K562 (cell line): ENCODE measurements at regions not wholly inside any gene's neighbourhood (a gene's known extent, or its start where the extent isn't known, plus 50 kb on each side); places are given as distances from the start of the nearest gene placed in this dataset.

Experiments
- ATAC-seq: fragments of 200-7000 bp; cut with Tn5 transposase; 3 replicates; pipeline ENCODE4 v1.9.1; 2020; ENCODE audit warnings: moderate library complexity
- BruUV-seq: library from RNA; stranded (reverse); fragments of 400-500 nt; replicated peaks from 2 replicates; lab custom pipeline; 2021; lab: Mats Ljungman, UMichigan
- CTCF ChIA-PET: fragments of 300-600 bp; formaldehyde crosslinking; extraction: SDS; loops from one replicate; lab custom pipeline; 2021; ENCODE audit warnings: low intra/inter-chr PET ratio; lab: Yijun Ruan, JAX
- POLR2A ChIA-PET: fragments of 300-600, 350-650 bp; sonication (Branson Sonifier 250); formaldehyde crosslinking; extraction: SDS; loops from one replicate; lab custom pipeline; 2021; ENCODE audit warnings: antibody characterized with exemption, inconsistent platforms; lab: Yijun Ruan, JAX
- DNase-seq, 4 experiments: peaks; one replicate each; pipeline versions ENCODE4 v3.0.0 to v3.0.0-alpha.2; 2011 to 2018; ENCODE audit warnings: low spot score in 3 of 4, mixed read lengths in 3 of 4; ENCODE audit errors: extremely low read depth in 1 of 4
- FAIRE-seq: peaks from 2 replicates; lab custom pipeline; 2011; peaks lifted over from hg19 to GRCh38; lab: Jason Lieb, UNC
- H2AFZ ChIP-seq: 2 replicates; pipeline ENCODE4 v1.6.0; 2011; ENCODE audit warnings: low read depth, low read length, control low read depth, inconsistent platforms
- H3K27ac ChIP-seq: fragments of 200-600 bp; 3 replicates; pipeline ENCODE4 v1.8.0; 2011; ENCODE audit warnings: low read depth, mild to moderate bottlenecking, control low read depth, inconsistent platforms, low read length, moderate library complexity, mixed read lengths; ENCODE audit errors: extremely low read depth
- H3K27me3 ChIP-seq, 2 experiments: fragments of 300-600 bp in 1 of 2; 2 replicates in 1 of 2; 3 replicates in 1 of 2; pipeline versions ENCODE4 v1.6.0 to v1.8.0; 2011; ENCODE audit warnings: inconsistent platforms in 2 of 2, low read length in 2 of 2, mild to moderate bottlenecking in 1 of 2, mixed read lengths in 1 of 2, moderate library complexity in 1 of 2; ENCODE audit not compliant: control insufficient read depth in 2 of 2, insufficient read depth in 2 of 2
- H3K36me3 ChIP-seq: fragments of 300-600 bp; 3 replicates; pipeline ENCODE4 v1.8.0; 2011; ENCODE audit warnings: mild to moderate bottlenecking, low read length, inconsistent platforms; ENCODE audit not compliant: control insufficient read depth, insufficient read depth
- H3K4me1 ChIP-seq, 2 experiments: fragments of 200-600 bp in 1 of 2; replicated peaks in 1 of 2; 2 replicates in 1 of 2; 3 replicates in 1 of 2; pipeline versions ENCODE4 v1.5.1 to v1.8.0; 2011; ENCODE audit warnings: inconsistent platforms in 2 of 2, low read length in 2 of 2, mild to moderate bottlenecking in 1 of 2, mixed read lengths in 1 of 2, moderate library complexity in 1 of 2; ENCODE audit not compliant: control insufficient read depth in 2 of 2, insufficient read depth in 2 of 2
- H3K4me2 ChIP-seq: 2 replicates; pipeline ENCODE4 v1.6.1; 2011; ENCODE audit warnings: low read length, control low read depth, inconsistent platforms, mixed read lengths; ENCODE audit not compliant: insufficient read depth
- H3K4me3 ChIP-seq: fragments of 200-600 bp; sonication (generic), shearing (Covaris generic); 2 replicates; pipeline ENCODE4 v1.5.1; 2016; ENCODE audit warnings: control low read depth, inconsistent platforms
- H3K79me2 ChIP-seq: fragments of 200-600 bp; 3 replicates; pipeline ENCODE4 v1.8.0; 2011; ENCODE audit warnings: low read length, inconsistent platforms; ENCODE audit not compliant: control insufficient read depth, insufficient read depth
- H3K9ac ChIP-seq, 2 experiments: 2 replicates each; pipeline versions ENCODE4 v1.6.0 to v1.6.1; 2011; ENCODE audit warnings: low read depth in 2 of 2, low read length in 2 of 2, control low read depth in 1 of 2, inconsistent platforms in 1 of 2, mild to moderate bottlenecking in 1 of 2, mixed read lengths in 1 of 2; ENCODE audit not compliant: insufficient read depth in 1 of 2
- H3K9me1 ChIP-seq: one replicate; pipeline ENCODE4 v1.6.0; 2011; ENCODE audit warnings: inconsistent platforms, mild to moderate bottlenecking, low read length, moderate library complexity; ENCODE audit not compliant: control insufficient read depth, insufficient read depth
- H3K9me3 ChIP-seq: replicated peaks from 2 replicates; pipeline ENCODE4 v1.5.1; 2011; ENCODE audit warnings: low read depth, low read length, inconsistent platforms; ENCODE audit not compliant: control insufficient read depth, insufficient read depth
- H4K20me1 ChIP-seq: replicated peaks from 2 replicates; pipeline ENCODE4 v1.6.1; 2011; ENCODE audit warnings: low read length, inconsistent platforms, mixed read lengths; ENCODE audit not compliant: control insufficient read depth, insufficient read depth
- CTCFL ChIP-seq: IDR thresholded peaks from 2 replicates; pipeline ENCODE4 v1.6.1; 2011; ENCODE audit warnings: borderline replicate concordance, low read depth, mild to moderate bottlenecking, moderate library complexity, low read length; ENCODE audit not compliant: insufficient read depth, poor library complexity, severe bottlenecking
- E2F5 ChIP-seq: sonication (generic); formaldehyde crosslinking; IDR thresholded peaks from 2 replicates; pipeline ENCODE4 v1.8.0; 2022; ENCODE audit warnings: mild to moderate bottlenecking, missing genetic modification reagents
- HES1 ChIP-seq: fragments of 450-650 bp; IDR thresholded peaks from 2 replicates; pipeline ENCODE4 v1.6.1; 2016; ENCODE audit warnings: low read depth, mild to moderate bottlenecking, moderate library complexity
- KLF10 ChIP-seq: fragments of 250-450 bp; sonication (Bioruptor Pico); IDR thresholded peaks from 2 replicates; pipeline ENCODE4 v1.6.1; 2021; ENCODE audit warnings: matching md5 sums
- SMAD4 ChIP-seq: fragments of 250-450 bp; sonication (Bioruptor Pico); conservative IDR thresholded peaks from 2 replicates; pipeline ENCODE4 v1.8.0; 2021; ENCODE audit warnings: inconsistent platforms, mild to moderate bottlenecking, moderate library complexity
- TBP ChIP-seq: optimal IDR thresholded peaks from 2 replicates; pipeline ENCODE3; 2011; ENCODE audit warnings: low read depth, low read length, improper control_type of control experiment
- TCF7 ChIP-seq: sonication (generic); IDR thresholded peaks from 2 replicates; pipeline ENCODE4 v1.6.1; 2016; ENCODE audit warnings: antibody characterized with exemption, borderline replicate concordance
- TSC22D4 ChIP-seq: fragments of 450-650 bp; IDR thresholded peaks from 2 replicates; pipeline ENCODE4 v1.6.1; 2016; ENCODE audit warnings: missing genetic modification characterization, missing biosample characterization, control low read depth
- ZC3H4 ChIP-seq: sonication (generic); formaldehyde crosslinking; IDR thresholded peaks from 2 replicates; pipeline ENCODE4 v1.9.0; 2021; ENCODE audit warnings: missing genetic modification reagents, borderline replicate concordance
- ZNF217 ChIP-seq: sonication (generic); formaldehyde crosslinking; IDR thresholded peaks from 2 replicates; pipeline ENCODE4 v1.8.0; 2022; ENCODE audit warnings: mild to moderate bottlenecking, missing genetic modification reagents
- ZNF274 ChIP-seq: IDR thresholded peaks from 2 replicates; pipeline ENCODE4 v1.6.1; 2011; ENCODE audit warnings: low read depth, mild to moderate bottlenecking, low read length, moderate library complexity, borderline replicate concordance
- ZNF431 ChIP-seq: sonication (generic); formaldehyde crosslinking; IDR thresholded peaks from 2 replicates; pipeline ENCODE4 v1.8.0; 2022; ENCODE audit warnings: mild to moderate bottlenecking, missing genetic modification reagents
- ZNF75A ChIP-seq: fragments of 450-650 bp; formaldehyde crosslinking; IDR thresholded peaks from 2 replicates; pipeline ENCODE4 v1.4.0; 2020; ENCODE audit warnings: mild to moderate bottlenecking
- WGBS: fragments of 100-300 bp; shearing (Covaris generic); methylation state at CpG from one replicate; pipeline ENCODE4 v1.1.6; 2016; ENCODE audit warnings: low coverage, mixed read lengths; ENCODE audit not compliant: insufficient coverage; ENCODE audit errors: missing lambda C conversion rate; 5-methylcytosine and 5-hydroxymethylcytosine counted together
- in situ Hi-C: fragments of 300-500 bp; cut with MboI; formaldehyde crosslinking; loops from 4 replicates; pipeline ENCODE4 v1.15.0; 2018; ENCODE audit warnings: inconsistent platforms, mixed read lengths
- intact Hi-C: fragments of 100-400 bp; cut with micrococcal nuclease; formaldehyde crosslinking; loops from 2 replicates; pipeline ENCODE4 v1.14.2; 2022

GRCh38 chr2:35822716-35823115 lies 532.9 kb upstream of the CRIM1 start:
- no peak for ATAC-seq
- TF ChIP-seq CTCFL (no peak), TBP (no peak), HES1 (no peak), SMAD4 (CRISPR knock-in tag) (no peak), ZC3H4 (CRISPR knock-in tag) (no peak), ZNF274 (no peak), TSC22D4 (tag) (no peak), E2F5 (CRISPR knock-in tag) (no peak), TCF7 (no peak), ZNF217 (CRISPR knock-in tag) (no peak), ZNF75A (no peak), ZNF431 (CRISPR knock-in tag) (no peak), KLF10 (CRISPR knock-in tag) (no peak)
- Histone ChIP-seq H2AFZ (no peak overlapping the region), H3K4me3 (no peak overlapping the region), H3K4me2 (no peak overlapping the region), H3K79me2 (no peaks in the 10 kb centered on the region), H3K4me1 (no peaks in the 10 kb centered on the region), H3K36me3 (no peaks in the 10 kb centered on the region), H3K9ac (no peak overlapping the region), H3K9me3 (no peaks in the 10 kb centered on the region), H4K20me1 (no peaks in the 10 kb centered on the region), H3K9me1 (no peaks in the 10 kb centered on the region), H3K27me3 (no peaks in the 10 kb centered on the region), H3K27ac (no peak overlapping the region)
- no TSS peak for BruUV-seq
- in situ Hi-C loops: no loop called here
- intact Hi-C loops: no loop called here
- WGBS: 0% methylated on average over 3 of the region's 3 CpGs
- CTCF ChIA-PET: no interaction called here
- DNase-seq: no peak
- POLR2A ChIA-PET: no interaction called here
- FAIRE-seq: no peak
